ENCODE measurements at regions not wholly inside any gene's neighbourhood (a gene's known extent, or its start where the extent isn't known, plus 50 kb on each side); places are given as distances from the start of the nearest gene placed in this dataset.
"Not testable (repeated sequence)": the region's sequence is repeated elsewhere in the genome, so short reads cannot be mapped to it uniquely, and the experiment has no call there.

- no peak for DNase-seq (ENCODE audit: low spot score in 2 of 2)
- Mint-ChIP-seq H3K36me3 (no peaks in the 10 kb centered on the region), H3K9me3 (peaks cover 0 to 7% of the 10 kb centered on the region in 2 donors), H3K27ac (no peak overlapping the region)
- no peak for ATAC-seq
Measured at GRCh38 chr4:126604268-126604867, 1028.4 kb upstream of the INTU start.

- DNase-seq (ENCODE audit: low spot score in 2 of 2), result no peak
- Mint-ChIP-seq H3K27ac (no peak overlapping the region), H3K9me3 (peaks cover under 1 to 1% of the 10 kb centered on the region in 2 donors), H3K36me3 (no peaks in the 10 kb centered on the region)
- no peak for ATAC-seq
Measured at GRCh38 chr4:126610933-126611332, 1021.8 kb upstream of the INTU start.

GRCh38 chr4:126611900-126612299 lies 1020.9 kb upstream of the INTU start:
- H3K36me3 Mint-ChIP-seq, result no peaks in the 10 kb centered on the region
- peaks cover 6 to 7% of the 10 kb centered on the region in 2 donors for H3K9me3 Mint-ChIP-seq
- DNase-seq (ENCODE audit: low spot score in 2 of 2) (no peak), ATAC-seq (no peak)
- no peak overlapping the region for H3K27ac Mint-ChIP-seq

- H3K27ac Mint-ChIP-seq, result no peak overlapping the region
- no peaks in the 10 kb centered on the region for H3K36me3 Mint-ChIP-seq
- ATAC-seq (no peak), DNase-seq (ENCODE audit: low spot score in 2 of 2) (no peak)
- peaks cover 7 to 15% of the 10 kb centered on the region in 2 donors for H3K9me3 Mint-ChIP-seq
Measured at GRCh38 chr4:126614356-126614855, 1018.4 kb upstream of the INTU start.

GRCh38 chr4:126616795-126617194 lies 1016.0 kb upstream of the INTU start:
- DNase-seq (ENCODE audit: low spot score in 2 of 2) (no peak), ATAC-seq (no peak)
- Mint-ChIP-seq H3K36me3 (no peaks in the 10 kb centered on the region), H3K27ac (no peak overlapping the region), H3K9me3 (peaks cover 20 to 21% of the 10 kb centered on the region in 2 donors)

- DNase-seq (ENCODE audit: low spot score in 2 of 2) (no peak), ATAC-seq (no peak)
- Mint-ChIP-seq H3K27ac (no peak overlapping the region), H3K9me3 (peaks cover 4 to 19% of the 10 kb centered on the region in 2 donors), H3K36me3 (no peaks in the 10 kb centered on the region)
Measured at GRCh38 chr4:126627255-126627654, 1005.5 kb upstream of the INTU start.

GRCh38 chr4:126628933-126629332 lies 1003.8 kb upstream of the INTU start:
- Mint-ChIP-seq H3K36me3 (no peaks in the 10 kb centered on the region), H3K9me3 (peaks cover 9 to 14% of the 10 kb centered on the region in 2 donors), H3K27ac (no peak overlapping the region)
- ATAC-seq (no peak), DNase-seq (ENCODE audit: low spot score in 2 of 2) (no peak)

- Mint-ChIP-seq H3K36me3 (no peaks in the 10 kb centered on the region), H3K27ac (no peak overlapping the region), H3K9me3 (peaks cover 9 to 14% of the 10 kb centered on the region in 2 donors)
- no peak for DNase-seq (ENCODE audit: low spot score in 2 of 2)
- no peak for ATAC-seq
Measured at GRCh38 chr4:126630230-126630629, 1002.5 kb upstream of the INTU start.

GRCh38 chr4:126633306-126633705 lies 999.5 kb upstream of the INTU start:
- no peaks in the 10 kb centered on the region for H3K36me3 Mint-ChIP-seq
- peaks cover 9 to 14% of the 10 kb centered on the region in 2 donors for H3K9me3 Mint-ChIP-seq
- ATAC-seq (no peak), DNase-seq (ENCODE audit: low spot score in 2 of 2) (no peak)
- no peak overlapping the region for H3K27ac Mint-ChIP-seq

GRCh38 chr4:126637706-126638105 lies 995.1 kb upstream of the INTU start:
- Mint-ChIP-seq H3K27ac (no peak overlapping the region), H3K9me3 (peaks cover 16 to 18% of the 10 kb centered on the region in 2 donors), H3K36me3 (no peaks in the 10 kb centered on the region)
- ATAC-seq, result no peak
- DNase-seq (ENCODE audit: low spot score in 2 of 2), result no peak

GRCh38 chr4:126647320-126647719 lies 985.4 kb upstream of the INTU start:
- ATAC-seq (no peak), DNase-seq (ENCODE audit: low spot score in 2 of 2) (no peak)
- Mint-ChIP-seq H3K36me3 (no peaks in the 10 kb centered on the region), H3K9me3 (peaks cover under 1 to 1% of the 10 kb centered on the region in 2 donors), H3K27ac (no peak overlapping the region)

GRCh38 chr4:126647756-126648397 lies 984.9 kb upstream of the INTU start:
- no peak for DNase-seq (ENCODE audit: low spot score in 2 of 2)
- Mint-ChIP-seq H3K27ac (no peak overlapping the region), H3K36me3 (no peaks in the 10 kb centered on the region), H3K9me3 (no peaks in the 10 kb centered on the region)
- no peak for ATAC-seq

GRCh38 chr4:126658411-126658810 lies 974.3 kb upstream of the INTU start:
- Mint-ChIP-seq H3K27ac (no peak overlapping the region), H3K36me3 (no peaks in the 10 kb centered on the region), H3K9me3 (peaks cover 3 to 9% of the 10 kb centered on the region in 2 donors)
- no peak for DNase-seq (ENCODE audit: low spot score in 2 of 2)
- no peak for ATAC-seq

GRCh38 chr4:126661194-126661593 lies 971.6 kb upstream of the INTU start:
- Mint-ChIP-seq H3K36me3 (no peaks in the 10 kb centered on the region), H3K27ac (no peak overlapping the region), H3K9me3 (peaks cover 0 to under 1% of the 10 kb centered on the region in 2 donors)
- DNase-seq (ENCODE audit: low spot score in 2 of 2), result no peak
- ATAC-seq, result no peak

- Mint-ChIP-seq H3K27ac (no peak overlapping the region), H3K9me3 (no peaks in the 10 kb centered on the region), H3K36me3 (no peaks in the 10 kb centered on the region)
- ATAC-seq (no peak), DNase-seq (ENCODE audit: low spot score in 2 of 2) (no peak)
Measured at GRCh38 chr4:126664839-126665238, 967.9 kb upstream of the INTU start.

- not testable (repeated sequence) for ATAC-seq; H3K36me3 Mint-ChIP-seq; DNase-seq (ENCODE audit: low spot score in 2 of 2); H3K27ac Mint-ChIP-seq
- peaks cover 6 to 17% of the 10 kb centered on the region in 2 donors for H3K9me3 Mint-ChIP-seq
Measured at GRCh38 chr4:126670038-126670437, 962.7 kb upstream of the INTU start.

- ATAC-seq (no peak), DNase-seq (ENCODE audit: low spot score in 2 of 2) (no peak)
- no peaks in the 10 kb centered on the region for H3K36me3 Mint-ChIP-seq
- H3K9me3 Mint-ChIP-seq, result peaks cover 0 to 7% of the 10 kb centered on the region in 2 donors
- H3K27ac Mint-ChIP-seq, result no peak overlapping the region
Measured at GRCh38 chr4:126678618-126679017, 954.1 kb upstream of the INTU start.

GRCh38 chr4:126679303-126679702 lies 953.5 kb upstream of the INTU start:
- ATAC-seq, result no peak
- H3K27ac Mint-ChIP-seq, result no peak overlapping the region
- peaks cover 0 to 4% of the 10 kb centered on the region in 2 donors for H3K9me3 Mint-ChIP-seq
- no peak for DNase-seq (ENCODE audit: low spot score in 2 of 2)
- H3K36me3 Mint-ChIP-seq, result no peaks in the 10 kb centered on the region

All from activated naive CD4-positive, alpha-beta T cell treated with anti-CD3 and anti-CD28 coated beads, Interleukin-2, amount 50 U/mL, for 72 hours (primary cell).